ENCODE measurements at regions not wholly inside any gene's neighbourhood (a gene's known extent, or its start where the extent isn't known, plus 50 kb on each side); places are given as distances from the start of the nearest gene placed in this dataset.
A peak's percentile ranks its signal among the peaks of the same experiment; 100 is the strongest.

DNA sequence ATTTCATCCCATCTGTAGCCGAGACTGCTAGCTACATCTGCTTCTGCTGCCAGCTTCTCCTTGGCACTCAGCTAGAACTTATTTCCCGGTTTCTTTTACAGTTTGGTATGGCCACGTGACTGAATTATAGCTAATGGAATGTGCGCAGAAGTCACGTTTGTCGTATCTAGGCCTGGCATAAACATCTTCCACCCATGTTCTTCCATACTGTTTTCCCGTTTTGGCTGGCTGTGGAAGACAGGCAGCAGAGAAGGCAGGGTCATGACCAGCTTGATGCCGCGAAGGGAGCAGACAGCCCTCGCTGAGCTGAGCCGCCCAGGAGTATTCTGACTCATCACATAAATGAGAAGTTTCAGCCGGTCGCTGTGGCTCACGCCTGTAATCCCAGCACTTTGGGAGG, 186.7 kb downstream of the RFC3 start:
- no peak for FAIRE-seq

DNA sequence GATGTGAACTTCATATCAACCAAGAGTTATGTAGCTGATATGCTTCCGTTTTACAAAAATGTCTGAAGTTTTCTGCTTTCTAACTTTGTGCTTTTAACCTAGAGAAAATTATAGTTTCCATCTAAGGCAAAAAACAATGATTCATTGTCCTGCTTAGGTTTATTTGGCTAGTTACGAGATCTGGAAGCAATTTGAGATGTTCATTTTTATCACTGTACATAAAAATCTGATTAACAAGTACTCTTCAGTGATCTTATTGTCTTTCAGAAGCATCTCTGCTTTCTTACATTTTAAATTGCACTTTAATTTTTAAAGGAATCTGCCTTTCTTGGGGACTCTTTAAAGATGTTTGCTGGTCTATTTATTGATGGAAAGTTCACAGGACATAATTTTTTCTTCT, 188.1 kb downstream of the RFC3 start:
- FAIRE-seq = peak; percentile 90

DNA sequence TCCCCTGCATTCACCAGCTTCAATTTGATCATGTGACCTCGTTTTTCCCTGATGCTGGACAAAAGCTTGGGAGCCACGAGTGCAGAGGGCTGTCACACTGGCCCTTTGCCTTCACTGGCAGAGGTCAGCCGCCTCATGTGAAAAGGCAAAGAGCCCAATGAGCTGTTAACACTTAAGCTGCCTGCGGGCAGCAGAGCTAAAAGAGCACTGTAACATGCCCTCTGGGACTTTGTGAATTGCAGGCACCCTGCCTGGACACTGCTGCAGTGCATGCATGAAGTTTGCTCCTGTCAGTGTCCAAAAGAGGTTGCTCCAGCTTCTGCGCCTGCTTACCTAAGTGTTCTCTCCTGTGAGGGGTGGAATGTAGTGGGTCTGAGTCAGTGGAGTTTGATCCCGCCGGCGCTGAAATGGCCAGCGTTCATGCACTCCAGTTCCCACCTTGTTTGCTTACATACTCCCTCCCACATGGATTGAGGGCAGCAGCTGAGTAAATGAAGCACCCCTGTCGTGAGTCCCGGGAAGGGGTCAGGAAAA, 193.7 kb downstream of the RFC3 start:
- FAIRE-seq = no peak

DNA sequence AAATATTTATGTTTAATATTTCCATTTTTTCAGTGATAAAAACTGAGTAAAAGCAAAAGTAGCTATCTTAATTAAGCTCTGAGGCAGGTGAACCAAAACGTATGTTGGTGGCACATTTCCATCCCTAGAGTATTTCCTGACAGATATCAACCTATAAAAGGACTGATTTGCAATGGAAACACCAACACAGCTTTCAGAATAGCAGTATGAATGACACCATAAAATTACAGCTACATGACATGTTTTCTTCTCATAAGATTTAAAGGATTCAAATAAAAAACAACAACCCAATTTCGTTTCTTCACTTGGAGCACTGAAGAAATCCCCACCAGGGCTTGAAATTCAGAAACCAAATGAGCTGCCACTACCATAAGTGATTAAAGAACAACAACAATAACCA, 194.4 kb downstream of the RFC3 start:
- FAIRE-seq = no peak

DNA sequence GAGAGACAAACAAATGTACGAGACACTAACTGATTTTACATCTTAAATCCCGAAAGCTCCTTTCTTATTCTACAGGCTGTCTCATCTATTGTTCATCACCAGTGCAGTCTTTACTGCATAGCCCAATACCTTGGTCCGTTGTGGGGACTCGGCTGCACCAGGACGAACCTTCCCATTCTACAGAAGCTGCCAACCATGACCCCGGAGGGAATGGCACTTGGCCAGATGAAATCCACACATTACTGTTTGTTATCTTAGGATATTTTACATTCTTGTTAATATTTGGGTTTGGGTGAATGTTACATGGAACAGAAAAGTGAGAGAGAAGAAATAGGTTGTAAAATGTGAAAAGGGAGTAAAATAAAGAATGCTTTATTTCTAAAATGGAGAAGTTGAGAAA, 195.1 kb downstream of the RFC3 start:
- no peak for FAIRE-seq

DNA sequence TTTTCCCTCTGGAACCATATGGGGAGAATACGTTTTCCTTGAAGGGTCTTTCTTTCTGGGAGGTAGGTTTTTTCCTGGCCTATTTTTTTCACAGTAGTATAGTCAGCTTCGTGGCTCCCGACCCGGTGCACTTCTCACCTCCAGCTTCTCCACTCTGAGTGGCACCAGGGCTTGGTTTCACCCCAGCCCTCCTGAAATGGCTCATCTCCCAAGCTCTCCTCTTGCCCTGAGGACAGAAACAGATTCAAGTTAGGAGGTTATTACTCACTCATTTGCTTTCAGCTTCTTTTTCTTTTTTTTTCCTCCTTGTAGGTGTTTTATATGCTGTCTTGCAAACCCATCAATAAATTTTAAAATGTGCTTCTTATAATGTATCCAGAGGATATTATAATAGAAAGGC, 199.3 kb downstream of the RFC3 start:
- no peak for FAIRE-seq

DNA sequence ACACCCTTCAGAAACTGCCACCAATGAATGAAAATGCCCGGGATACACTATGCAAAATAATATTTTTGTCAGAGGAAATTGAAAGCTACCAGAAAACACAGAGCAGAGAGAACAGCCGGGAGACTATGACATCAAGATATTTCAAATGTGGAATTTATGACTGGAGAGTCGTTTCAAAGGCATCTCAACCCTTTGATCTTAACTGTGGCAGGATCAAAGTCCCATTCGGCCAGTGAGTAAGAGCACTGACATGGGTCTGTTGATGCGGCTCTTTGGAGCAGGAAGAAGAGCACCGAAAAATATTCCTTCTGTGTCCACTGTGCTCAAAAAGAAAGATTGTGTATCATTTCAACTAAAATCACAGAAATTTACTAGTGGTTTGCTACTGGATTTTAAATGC, 201.9 kb downstream of the RFC3 start:
- no peak for FAIRE-seq

DNA sequence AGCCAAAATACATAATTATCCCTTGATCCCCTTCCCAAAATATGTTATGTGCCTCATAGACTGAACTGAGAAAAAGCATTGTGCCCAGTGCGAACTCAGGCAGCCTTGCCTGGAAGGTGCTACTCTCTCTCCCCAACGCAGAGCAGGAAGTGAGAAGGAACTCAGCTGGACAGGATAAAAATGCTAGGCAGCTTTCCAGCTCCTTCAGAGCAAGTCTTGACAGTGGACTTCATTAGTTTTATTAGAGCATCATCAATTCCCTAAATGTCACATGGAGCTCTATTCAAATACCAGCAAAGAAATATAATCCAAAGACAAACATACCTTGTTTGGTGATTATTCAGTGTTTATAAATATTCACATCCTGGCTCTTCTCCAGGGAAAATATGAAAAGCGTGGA, 202.4 kb downstream of the RFC3 start:
- no peak for FAIRE-seq

DNA sequence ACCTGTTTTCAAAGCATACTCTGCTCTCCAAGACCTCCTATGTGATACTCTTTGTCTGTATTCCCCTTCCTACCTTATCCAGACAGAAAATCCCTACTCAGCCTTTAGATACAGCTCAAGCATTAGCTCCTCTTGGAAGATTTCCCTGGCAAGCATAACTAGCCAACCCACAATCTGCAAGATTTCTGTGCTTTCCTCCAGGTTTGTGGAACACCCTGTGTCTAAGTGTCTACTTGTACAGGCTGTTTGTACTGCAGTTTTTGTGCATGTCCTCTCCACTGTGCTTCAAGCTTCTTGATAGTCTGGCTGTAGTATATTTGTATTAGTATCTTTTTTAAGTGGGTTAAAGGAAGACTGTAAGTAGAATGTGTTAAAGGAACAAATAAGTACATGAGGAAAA, 203.7 kb downstream of the RFC3 start:
- no peak for FAIRE-seq

DNA sequence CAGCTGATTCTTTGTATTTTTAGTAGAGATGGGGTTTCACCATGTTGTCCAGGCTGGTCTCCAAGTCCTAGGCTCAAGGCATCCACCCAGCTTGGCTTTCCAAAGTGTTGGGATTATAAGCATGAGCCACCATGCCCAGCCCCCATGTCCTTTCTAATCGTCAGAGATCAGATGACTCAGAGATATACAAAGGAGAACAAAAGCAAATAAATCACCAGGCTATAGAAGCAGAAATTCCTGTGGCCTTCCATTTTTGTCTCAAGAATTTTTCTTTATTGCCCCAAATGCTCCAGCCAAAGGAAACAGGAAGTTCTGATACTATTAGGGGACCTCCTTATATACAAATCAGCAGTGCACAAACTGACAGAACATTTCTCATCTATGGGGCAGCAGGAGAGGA, 207.8 kb downstream of the RFC3 start:
- FAIRE-seq = no peak

DNA sequence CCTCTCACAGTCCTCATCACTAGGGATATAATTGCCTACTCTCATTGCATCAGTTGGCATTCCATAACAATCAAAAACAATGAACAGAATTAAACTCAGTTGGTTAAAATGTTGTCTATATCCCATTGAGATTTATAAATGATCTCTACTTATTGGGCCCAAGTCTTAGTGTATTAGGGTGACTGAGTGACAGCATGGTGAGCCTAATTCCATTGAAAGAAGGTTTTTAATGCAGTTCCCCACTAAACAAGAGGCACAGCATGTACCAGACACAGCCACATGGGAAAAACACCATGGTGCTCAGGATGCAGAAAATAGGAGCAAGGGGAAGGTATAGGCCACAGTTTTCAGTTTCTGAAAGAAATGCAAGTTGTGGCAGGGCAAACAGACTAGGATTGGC, 208.4 kb downstream of the RFC3 start:
- no peak for FAIRE-seq

DNA sequence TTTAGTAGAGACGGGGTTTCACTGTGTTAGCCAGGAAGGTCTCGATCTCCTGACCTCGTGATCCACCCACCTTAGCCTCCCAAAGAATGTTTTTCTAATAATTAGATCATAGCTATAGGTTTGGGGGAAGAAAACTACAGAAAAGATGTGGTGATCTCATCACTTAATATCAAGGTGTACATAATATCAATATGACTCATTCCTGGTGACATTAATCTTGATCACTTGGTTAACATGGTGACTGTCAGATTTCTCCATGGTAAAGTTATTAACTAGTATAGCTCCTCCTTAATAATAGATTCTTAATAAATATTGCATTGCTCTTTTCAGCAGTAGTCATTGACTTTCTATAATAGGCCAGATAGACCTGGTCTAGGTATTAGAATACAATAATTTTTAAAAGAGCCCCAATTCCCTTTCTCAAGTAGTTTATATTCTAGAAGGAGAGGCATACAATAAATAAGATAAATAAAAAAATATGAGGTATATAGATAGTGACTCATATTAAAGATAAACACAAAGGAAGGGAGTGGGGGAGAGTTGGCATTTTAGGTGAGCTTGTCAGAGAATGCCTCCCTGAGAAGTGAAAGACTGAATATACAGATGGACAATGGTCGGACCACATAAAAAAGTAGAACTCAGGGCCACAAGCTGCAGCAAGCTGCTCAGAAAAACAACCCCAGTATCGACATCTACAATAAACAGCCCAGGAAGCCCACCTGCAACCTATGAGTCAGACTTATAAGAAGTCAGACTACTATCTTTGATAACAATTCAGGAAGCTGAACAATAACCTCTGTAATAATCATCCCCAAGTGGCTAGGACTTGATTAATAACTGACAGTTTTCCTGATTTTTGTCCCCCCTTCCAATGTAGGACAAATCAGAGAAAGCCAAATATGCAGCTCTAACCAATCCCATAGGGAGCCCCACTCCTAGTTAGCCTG, 210.8 kb downstream of the RFC3 start:
- no peak for FAIRE-seq

DNA sequence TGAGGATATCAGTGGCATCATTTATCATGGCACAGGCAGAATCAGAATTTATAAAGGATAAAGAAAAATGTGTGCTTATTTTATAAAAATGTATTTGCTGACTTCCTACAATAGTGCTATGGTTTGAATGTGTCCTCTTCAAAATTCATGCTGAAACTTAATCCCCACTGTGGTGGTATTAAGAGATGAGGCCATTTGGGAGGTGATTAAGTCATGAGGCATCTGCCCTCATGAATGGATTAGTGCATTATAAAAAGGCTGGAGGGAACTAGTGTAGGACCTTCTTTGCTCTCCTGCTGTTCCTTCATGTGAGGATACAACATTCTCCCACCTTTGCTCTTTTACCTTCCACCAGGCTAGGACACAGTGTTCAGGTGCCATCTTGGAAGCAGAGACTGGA, 212.8 kb downstream of the RFC3 start:
- FAIRE-seq = no peak

DNA sequence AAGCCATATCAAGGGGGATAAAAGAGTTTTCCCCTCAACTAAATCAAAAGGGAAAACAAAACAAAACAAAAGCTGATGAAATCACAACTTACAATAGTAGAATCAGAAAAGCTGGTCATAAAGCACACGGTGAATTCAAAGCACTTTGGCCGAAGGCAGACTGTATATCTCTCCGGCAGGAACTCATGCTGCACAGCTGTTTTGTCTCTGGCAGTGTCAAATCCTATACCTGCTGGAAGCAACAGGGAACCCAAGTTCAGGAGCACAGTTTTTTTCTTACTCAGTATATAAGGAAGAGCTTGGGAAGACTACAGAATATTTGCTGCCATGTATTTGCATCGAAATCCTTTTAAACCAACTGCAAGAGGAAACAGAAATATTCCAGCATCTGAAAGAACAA, 213.7 kb downstream of the RFC3 start:
- FAIRE-seq = no peak

DNA sequence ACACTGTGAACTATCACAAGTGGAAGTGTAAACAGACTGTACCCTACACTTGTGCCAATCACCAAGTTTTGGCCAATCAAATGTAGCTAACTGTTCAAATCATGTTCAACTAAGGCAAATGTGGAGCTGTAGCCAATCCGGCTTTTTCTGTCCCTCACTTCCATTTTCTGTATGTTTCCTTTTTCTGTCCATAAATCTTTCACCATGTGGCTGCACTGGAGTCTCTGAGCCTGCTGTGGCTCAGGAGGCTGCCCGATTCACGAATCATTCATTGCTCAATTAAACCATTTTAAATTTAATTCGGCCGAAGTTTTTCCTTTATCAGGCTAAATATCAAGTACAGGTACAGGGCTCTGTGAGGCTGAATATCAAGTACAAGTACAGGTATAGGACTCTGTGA, 216.5 kb downstream of the RFC3 start:
- FAIRE-seq = no peak

DNA sequence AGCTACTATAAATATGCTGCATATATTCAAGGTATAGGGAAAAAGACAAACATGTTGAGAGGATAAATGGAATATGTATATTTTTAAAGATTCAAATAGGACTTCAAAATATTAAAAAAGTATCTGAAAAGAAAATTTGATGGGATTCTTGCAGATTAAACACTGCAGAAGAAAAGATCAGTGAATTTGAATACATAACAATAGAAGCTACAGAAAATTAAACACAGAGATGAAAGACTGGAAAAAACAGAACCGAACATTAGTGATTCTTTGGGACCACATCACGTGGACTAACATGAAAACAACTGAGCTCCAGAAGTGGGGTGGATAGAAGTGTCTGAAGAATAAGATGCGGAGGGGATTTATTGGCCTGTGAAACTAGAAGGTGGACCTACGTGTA, 217.2 kb downstream of the RFC3 start:
- no peak for FAIRE-seq

DNA sequence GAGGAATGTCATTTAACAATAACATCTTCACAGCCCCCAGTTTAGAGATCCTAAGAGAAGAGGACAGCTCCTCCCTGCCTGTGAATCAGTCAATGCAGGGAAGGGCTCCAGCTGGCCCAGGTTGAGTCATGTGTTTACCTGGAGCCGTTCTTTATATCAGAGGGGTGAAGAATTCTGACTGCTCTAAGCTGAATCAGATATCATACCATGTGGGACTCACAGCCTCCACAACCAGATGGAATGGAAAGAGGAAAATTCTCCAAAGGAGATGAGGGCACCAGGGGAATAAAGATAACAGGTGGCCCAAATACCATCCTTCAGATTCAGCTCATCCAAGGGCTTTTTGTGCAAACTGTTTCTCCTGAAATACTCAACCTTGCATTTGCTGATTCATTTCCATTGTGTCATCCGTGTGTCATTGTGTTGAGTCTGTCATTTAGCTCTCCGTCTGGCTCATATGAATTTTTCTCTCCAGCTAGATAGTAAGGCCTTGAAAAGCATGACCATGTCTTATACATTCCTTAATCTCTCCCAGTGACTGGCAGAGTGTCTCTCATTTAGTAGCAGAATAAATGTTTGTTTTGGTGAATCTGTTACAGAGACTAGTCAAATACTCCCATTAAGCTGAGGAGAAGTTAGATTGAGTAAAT, 217.9 kb downstream of the RFC3 start:
- FAIRE-seq = no peak

DNA sequence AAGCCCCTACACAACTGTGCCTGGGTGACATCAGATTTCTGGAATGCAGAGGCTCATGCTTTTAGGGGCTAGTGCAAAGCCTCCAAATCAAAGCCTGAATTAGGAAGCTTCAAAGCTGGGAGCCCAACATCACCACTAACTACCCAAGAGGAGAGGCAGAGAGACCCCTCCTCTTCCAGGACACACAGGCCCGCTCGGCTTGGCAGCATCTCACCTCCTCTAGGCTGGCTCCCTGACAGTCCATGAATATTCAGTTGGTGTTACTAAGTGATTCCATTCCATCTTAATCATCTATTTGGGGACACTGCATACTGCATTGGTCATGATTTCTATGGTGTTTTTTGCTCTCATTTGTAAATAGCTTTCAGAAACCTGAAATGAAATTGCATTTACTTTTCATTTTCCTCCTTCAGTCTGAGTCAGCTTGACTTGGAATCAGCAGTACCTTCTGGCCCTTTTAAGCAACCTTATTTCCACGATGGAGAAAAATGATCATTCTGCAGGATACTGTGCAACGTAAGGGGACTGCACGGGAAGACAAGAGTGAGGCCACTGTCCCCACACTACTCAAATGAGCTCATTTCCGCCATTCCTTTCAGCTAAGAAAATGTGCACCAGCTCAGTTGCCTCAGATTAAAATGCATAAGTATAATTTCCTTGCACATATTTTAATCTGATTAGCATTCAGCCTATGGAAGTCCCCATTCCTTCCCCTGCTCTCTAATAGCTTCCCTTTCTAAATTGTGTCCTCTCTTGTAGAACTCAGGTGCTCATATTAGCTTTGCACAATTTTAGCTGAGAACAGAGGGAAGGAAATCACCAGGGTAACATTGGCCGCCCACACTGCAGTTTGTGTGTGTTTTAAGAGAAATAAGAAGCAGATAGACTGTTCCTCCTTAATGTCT, 219.9 kb downstream of the RFC3 start:
- no peak for FAIRE-seq

DNA sequence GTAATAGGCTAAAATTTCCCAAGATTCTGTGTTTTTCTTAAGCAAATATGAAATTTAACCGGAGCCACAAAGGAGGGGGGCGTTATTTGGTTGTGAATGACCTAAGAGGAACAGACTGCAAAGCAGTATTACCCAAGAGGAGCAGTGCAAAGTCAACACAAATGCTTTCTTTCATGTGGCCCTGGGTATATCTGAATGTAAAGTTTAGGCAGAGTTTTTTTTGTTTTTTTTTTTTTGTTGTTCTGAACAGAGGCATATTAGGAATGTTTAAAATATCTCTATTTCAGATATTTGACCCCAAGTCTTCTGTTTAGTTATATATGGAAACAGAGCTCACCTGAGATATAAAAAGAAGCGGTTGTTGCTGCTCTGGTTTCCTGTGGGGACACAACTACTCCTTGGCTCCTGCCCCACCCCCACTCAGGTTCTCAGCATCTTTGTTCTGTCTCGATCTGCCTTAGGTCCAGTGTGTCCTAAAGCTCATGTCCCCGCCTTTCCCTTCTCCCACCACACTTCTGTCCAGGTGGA, 220.7 kb downstream of the RFC3 start:
- no peak for FAIRE-seq

DNA sequence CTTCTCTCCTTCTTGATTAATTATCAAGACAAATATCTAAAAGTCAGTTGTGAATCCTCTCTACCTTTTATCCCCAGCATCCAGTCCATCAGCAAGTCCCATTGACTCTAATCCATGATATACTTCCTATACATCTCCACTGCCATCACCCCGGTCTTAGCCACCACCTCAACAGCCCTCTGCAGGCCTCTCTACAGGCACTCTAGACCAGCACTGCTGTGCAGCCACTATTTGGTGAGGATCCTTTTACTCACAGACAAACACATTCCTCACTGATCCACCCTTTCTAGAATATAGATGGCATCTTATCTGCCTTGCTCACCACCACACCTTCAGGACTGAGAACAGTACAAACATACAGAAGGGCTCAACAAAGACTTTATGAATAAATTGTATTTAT, 221.7 kb downstream of the RFC3 start:
- FAIRE-seq = no peak

DNA sequence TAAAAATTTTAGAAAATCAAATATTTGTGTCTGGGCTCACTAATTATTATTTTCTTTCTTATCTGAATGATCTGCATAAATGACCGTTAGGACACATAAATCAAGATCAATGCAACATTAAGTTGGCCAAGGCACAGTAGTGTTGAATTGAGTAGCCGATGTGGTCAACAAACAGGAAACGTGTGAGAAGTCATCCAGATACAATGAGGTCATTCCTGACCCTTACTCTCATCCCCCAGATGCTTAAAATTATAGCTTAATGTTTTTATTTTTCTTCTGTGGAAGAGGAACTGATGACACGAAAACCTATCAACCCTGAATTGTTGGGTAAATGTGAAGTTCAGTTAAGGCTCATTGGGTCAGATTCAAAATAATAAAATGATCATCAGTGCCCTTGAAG, 222.9 kb downstream of the RFC3 start:
- FAIRE-seq = no peak

DNA sequence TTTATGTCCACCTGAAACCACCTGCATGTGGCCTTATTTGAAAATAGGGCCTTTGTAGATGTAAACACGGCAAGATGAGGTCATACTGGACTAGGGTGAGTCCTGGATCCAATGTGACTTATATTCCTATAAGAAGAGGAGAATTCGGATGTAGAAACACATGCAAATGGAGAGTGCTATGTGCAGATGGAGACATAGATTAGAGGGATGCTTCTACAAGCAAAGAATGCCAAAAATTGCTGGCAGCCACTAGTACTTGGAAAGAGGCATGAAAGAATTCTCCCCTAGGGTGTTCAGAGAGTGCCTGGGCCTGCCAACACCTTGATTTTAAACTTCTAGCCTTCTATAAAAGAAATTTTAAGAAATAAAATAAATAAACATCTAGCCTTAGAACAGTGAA, 226.1 kb downstream of the RFC3 start:
- no peak for FAIRE-seq

DNA sequence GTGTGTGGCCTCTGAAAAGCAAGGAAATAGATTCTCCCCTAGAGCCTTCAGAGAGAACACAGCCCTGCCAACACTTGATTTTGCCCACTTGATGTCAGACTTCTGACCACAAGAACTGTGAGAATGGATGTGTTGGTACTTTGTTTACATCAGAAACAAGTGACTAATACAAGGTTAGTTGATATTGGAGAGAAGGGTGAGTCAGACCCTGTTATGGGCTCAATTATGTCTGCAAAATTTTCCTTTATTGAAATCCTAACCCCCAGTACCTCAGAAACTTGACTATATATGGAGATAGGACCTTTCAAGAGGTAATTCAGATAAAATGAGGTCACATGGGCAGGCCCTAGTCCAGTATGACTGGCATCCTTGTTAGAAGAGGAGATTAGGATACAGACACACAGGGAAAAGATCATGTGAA, 226.7 kb downstream of the RFC3 start:
- FAIRE-seq = no peak
